ENCODE measurements at regions not wholly inside any gene's neighbourhood (a gene's known extent, or its start where the extent isn't known, plus 50 kb on each side); places are given as distances from the start of the nearest gene placed in this dataset.
"Not testable (repeated sequence)": the region's sequence is repeated elsewhere in the genome, so short reads cannot be mapped to it uniquely, and the experiment has no call there.

GRCh38 chr2:235225261-235225660, 268.6 kb upstream of the AGAP1 start:
- H3K27ac ChIP-seq: no peak overlapping the region
- DNase-seq (ENCODE audit: low spot score): no peak
- H3K27me3 ChIP-seq: peaks cover 10% of the 10 kb centered on the region
- H3K36me3 ChIP-seq (replicated peaks; ENCODE audit: insufficient read depth, low read depth): no peaks in the 10 kb centered on the region
- H3K79me2 ChIP-seq: no peaks in the 10 kb centered on the region
- H2AFZ ChIP-seq: no peak overlapping the region
- WGBS (ENCODE audit: low lambda C conversion rate, missing lambda C conversion rate): 92% methylated on average over 8 of the region's 8 CpGs
- H3K9me2 ChIP-seq (replicated peaks; ENCODE audit: insufficient read depth): no peaks in the 10 kb centered on the region
- no peaks in the 10 kb centered on the region for H3K9me3 ChIP-seq (ENCODE audit: low read depth)
- no peak overlapping the region for H3K4me3 ChIP-seq
- H4K20me1 ChIP-seq (ENCODE audit: insufficient read depth, poor library complexity, severe bottlenecking): no peaks in the 10 kb centered on the region
- no peaks in the 10 kb centered on the region for H3K4me1 ChIP-seq (ENCODE audit: insufficient read depth)
- H3K4me2 ChIP-seq: no peak overlapping the region
- TF ChIP-seq EZH2 (IDR thresholded peaks at IDR 0.05; ENCODE audit: borderline replicate concordance): no peak
- TF ChIP-seq, protein P1, sequence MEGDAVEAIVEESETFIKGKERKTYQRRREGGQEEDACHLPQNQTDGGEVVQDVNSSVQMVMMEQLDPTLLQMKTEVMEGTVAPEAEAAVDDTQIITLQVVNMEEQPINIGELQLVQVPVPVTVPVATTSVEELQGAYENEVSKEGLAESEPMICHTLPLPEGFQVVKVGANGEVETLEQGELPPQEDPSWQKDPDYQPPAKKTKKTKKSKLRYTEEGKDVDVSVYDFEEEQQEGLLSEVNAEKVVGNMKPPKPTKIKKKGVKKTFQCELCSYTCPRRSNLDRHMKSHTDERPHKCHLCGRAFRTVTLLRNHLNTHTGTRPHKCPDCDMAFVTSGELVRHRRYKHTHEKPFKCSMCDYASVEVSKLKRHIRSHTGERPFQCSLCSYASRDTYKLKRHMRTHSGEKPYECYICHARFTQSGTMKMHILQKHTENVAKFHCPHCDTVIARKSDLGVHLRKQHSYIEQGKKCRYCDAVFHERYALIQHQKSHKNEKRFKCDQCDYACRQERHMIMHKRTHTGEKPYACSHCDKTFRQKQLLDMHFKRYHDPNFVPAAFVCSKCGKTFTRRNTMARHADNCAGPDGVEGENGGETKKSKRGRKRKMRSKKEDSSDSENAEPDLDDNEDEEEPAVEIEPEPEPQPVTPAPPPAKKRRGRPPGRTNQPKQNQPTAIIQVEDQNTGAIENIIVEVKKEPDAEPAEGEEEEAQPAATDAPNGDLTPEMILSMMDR (IDR thresholded peaks at IDR 0.05; ENCODE audit: poor library complexity): no peak
- TF ChIP-seq EZH2phosphoT487 (IDR thresholded peaks at IDR 0.05; ENCODE audit: low read depth, severe bottlenecking, unreplicated experiment): no peak

GRCh38 chr2:235227590-235227989, 266.3 kb upstream of the AGAP1 start:
- no peak for DNase-seq (ENCODE audit: low spot score)
- Histone ChIP-seq H3K9me3 (ENCODE audit: low read depth) (no peaks in the 10 kb centered on the region), H3K4me2 (no peak overlapping the region), H3K4me3 (no peak overlapping the region), H4K20me1 (ENCODE audit: insufficient read depth, poor library complexity, severe bottlenecking) (no peaks in the 10 kb centered on the region), H3K9me2 (replicated peaks; ENCODE audit: insufficient read depth) (no peaks in the 10 kb centered on the region), H3K27me3 (peaks cover 10% of the 10 kb centered on the region), H2AFZ (no peak overlapping the region), H3K79me2 (no peaks in the 10 kb centered on the region), H3K36me3 (replicated peaks; ENCODE audit: insufficient read depth, low read depth) (no peaks in the 10 kb centered on the region), H3K27ac (no peak overlapping the region), H3K4me1 (ENCODE audit: insufficient read depth) (peaks cover 7% of the 10 kb centered on the region)
- TF ChIP-seq, protein P1 (IDR thresholded peaks at IDR 0.05; ENCODE audit: poor library complexity): no peak
- TF ChIP-seq EZH2 (IDR thresholded peaks at IDR 0.05; ENCODE audit: borderline replicate concordance): no peak
- TF ChIP-seq EZH2phosphoT487 (IDR thresholded peaks at IDR 0.05; ENCODE audit: low read depth, severe bottlenecking, unreplicated experiment): no peak
- WGBS (ENCODE audit: low lambda C conversion rate, missing lambda C conversion rate): 83% methylated on average over 1 of the region's 1 CpG

DNA sequence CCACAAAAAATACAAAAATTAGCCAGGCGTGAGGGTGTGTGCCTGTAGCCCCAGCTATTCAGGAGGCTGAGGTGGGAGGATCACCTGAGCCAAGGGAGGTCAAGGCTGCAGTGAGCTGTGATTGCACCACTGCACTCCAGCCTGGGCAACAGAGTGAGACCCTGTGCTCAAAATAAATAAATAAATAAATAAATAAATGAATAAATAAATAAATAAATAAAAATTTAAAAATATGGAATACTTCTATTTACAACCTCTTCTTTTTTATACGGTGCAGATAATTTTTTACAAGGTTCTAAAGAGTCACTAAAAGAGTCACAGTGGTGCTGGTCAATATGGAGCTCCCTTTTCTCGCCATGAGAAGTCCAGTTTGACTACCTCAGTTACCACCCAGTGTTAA, 265.4 kb upstream of the AGAP1 start:
- H3K9me2 ChIP-seq (replicated peaks; ENCODE audit: insufficient read depth); H3K4me3 ChIP-seq; H3K36me3 ChIP-seq (replicated peaks; ENCODE audit: insufficient read depth, low read depth); H2AFZ ChIP-seq; H4K20me1 ChIP-seq (ENCODE audit: insufficient read depth, poor library complexity, severe bottlenecking); DNase-seq (ENCODE audit: low spot score); H3K9me3 ChIP-seq (ENCODE audit: low read depth); H3K4me2 ChIP-seq; H3K79me2 ChIP-seq; H3K4me1 ChIP-seq (ENCODE audit: insufficient read depth); H3K27ac ChIP-seq: not testable (repeated sequence)
- H3K27me3 ChIP-seq: peaks cover 10% of the 10 kb centered on the region
- WGBS (ENCODE audit: low lambda C conversion rate, missing lambda C conversion rate): 92% methylated on average over 3 of the region's 3 CpGs

GRCh38 chr2:235229236-235229635, 264.6 kb upstream of the AGAP1 start:
- Histone ChIP-seq H3K36me3 (replicated peaks; ENCODE audit: insufficient read depth, low read depth) (no peaks in the 10 kb centered on the region), H2AFZ (no peak overlapping the region), H3K9me3 (ENCODE audit: low read depth) (no peaks in the 10 kb centered on the region), H3K79me2 (no peaks in the 10 kb centered on the region), H3K4me2 (no peak overlapping the region), H3K4me3 (no peak overlapping the region), H3K4me1 (ENCODE audit: insufficient read depth) (peaks cover 7% of the 10 kb centered on the region), H3K27ac (no peak overlapping the region), H4K20me1 (ENCODE audit: insufficient read depth, poor library complexity, severe bottlenecking) (no peaks in the 10 kb centered on the region), H3K9me2 (replicated peaks; ENCODE audit: insufficient read depth) (no peaks in the 10 kb centered on the region), H3K27me3 (peaks cover 10% of the 10 kb centered on the region)
- WGBS (ENCODE audit: low lambda C conversion rate, missing lambda C conversion rate): 90% methylated on average over 3 of the region's 3 CpGs
- TF ChIP-seq EZH2phosphoT487 (IDR thresholded peaks at IDR 0.05; ENCODE audit: low read depth, severe bottlenecking, unreplicated experiment) (no peak), EZH2 (IDR thresholded peaks at IDR 0.05; ENCODE audit: borderline replicate concordance) (no peak)
- TF ChIP-seq, protein P1 (IDR thresholded peaks at IDR 0.05; ENCODE audit: poor library complexity): no peak
- DNase-seq (ENCODE audit: low spot score): no peak

All from hepatocyte (in vitro differentiated cells).